Gastroesophageal sphincter (tissue), 4 donors: ENCODE measurements at regions not wholly inside any gene's neighbourhood (a gene's known extent, or its start where the extent isn't known, plus 50 kb on each side); places are given as distances from the start of the nearest gene placed in this dataset.

Experiments used
- ATAC-seq: fragments of 150-250 bp; one replicate; pipeline ENCODE4 v1.9.1; 2016; ENCODE audit warnings: mild to moderate bottlenecking, moderate library complexity
- H3K27ac ChIP-seq, 4 donors: fragments of 200-600 bp; sonication (generic) in 3 of 4; 1 replicate in 3 of 4; 2 replicates in 1 of 4; pipeline ENCODE4 v1.5.1; 2016 to 2019
- H3K27me3 ChIP-seq: fragments of 200-600 bp; sonication (generic); one replicate; pipeline ENCODE4 v1.5.1; 2019
- H3K36me3 ChIP-seq, 2 donors: fragments of 200-600 bp; sonication (generic); one replicate each; pipeline ENCODE4 v1.5.1; 2019; ENCODE audit warnings: control low read depth in 1 of 2
- H3K4me1 ChIP-seq, 3 donors: fragments of 200-600 bp; sonication (generic); 1 replicate in 2 of 3; 2 replicates in 1 of 3; pipeline ENCODE4 v1.5.1; 2016 to 2019; ENCODE audit warnings: control low read depth in 2 of 3
- H3K4me3 ChIP-seq, 2 donors: fragments of 200-600 bp; sonication (generic); one replicate each; pipeline ENCODE4 v1.5.1; 2019; ENCODE audit warnings: mild to moderate bottlenecking in 1 of 2, moderate library complexity in 1 of 2
- H3K9me3 ChIP-seq, 3 donors: fragments of 200-600 bp; sonication (generic); one replicate each; pipeline ENCODE4 v1.5.1; 2017 to 2019; ENCODE audit warnings: control low read depth in 2 of 3
- EP300 ChIP-seq: sonication (generic); formaldehyde crosslinking; IDR thresholded peaks from one replicate; pipeline ENCODE4 v1.6.1; 2017; ENCODE audit warnings: antibody characterized with exemption, mild to moderate bottlenecking
- POLR2A ChIP-seq, 2 donors: fragments of 450-650 bp; IDR thresholded peaks; one replicate each; pipeline ENCODE4 v1.6.1; 2017; ENCODE audit warnings: antibody characterized with exemption in 2 of 2, mild to moderate bottlenecking in 2 of 2, moderate library complexity in 1 of 2
- POLR2AphosphoS5 ChIP-seq: sonication (generic); formaldehyde crosslinking; IDR thresholded peaks from one replicate; pipeline ENCODE4 v1.6.1; 2017; ENCODE audit warnings: antibody characterized with exemption
- WGBS, 2 donors: methylation state at CpG; one replicate each; pipeline ENCODE4 v1.1.5; 2018; ENCODE audit warnings: low coverage in 1 of 2; 5-methylcytosine and 5-hydroxymethylcytosine counted together
- TF ChIP-seq, protein P1 (sequence below), 4 experiments: fragments of 200-600 bp in 2 of 4; fragments of 450-650 bp in 2 of 4; sonication (generic) in 1 of 4; IDR thresholded peaks; one replicate each; pipeline ENCODE4 v1.5.1; 2017 to 2019; ENCODE audit warnings: antibody characterized with exemption in 4 of 4, mild to moderate bottlenecking in 2 of 4, moderate library complexity in 2 of 4

DNA sequence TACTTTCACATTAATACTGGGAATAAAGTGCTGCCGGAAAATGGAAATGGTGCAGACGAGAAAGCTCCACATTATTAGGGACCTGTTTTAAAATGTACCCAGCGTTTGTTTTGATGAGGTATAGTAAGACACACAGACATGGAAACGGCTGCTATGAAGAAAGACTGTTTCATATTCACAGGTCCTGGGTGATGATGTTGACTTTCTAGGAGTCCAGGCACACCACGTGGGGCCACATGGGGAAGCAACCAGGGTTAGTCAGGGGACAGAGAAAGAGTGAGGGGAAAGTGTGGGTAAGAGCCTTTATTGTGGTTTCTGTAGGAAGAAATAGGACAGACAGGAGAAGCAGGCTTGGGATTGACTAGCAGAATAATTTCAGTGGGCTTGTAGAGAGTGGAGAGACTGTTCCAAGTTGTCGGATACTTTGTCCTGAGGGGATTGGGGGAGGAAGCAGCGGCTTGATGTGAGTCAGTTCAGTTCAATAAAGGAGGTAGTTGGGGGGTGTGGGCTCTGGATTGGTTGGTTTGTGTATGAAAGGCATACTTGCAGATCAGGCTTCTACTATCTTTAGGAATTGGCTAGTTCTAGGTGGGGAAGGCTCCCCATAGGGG lies 112.0 kb upstream of the MCHR2 start:
- H3K27me3 ChIP-seq: peaks cover 29% of the 10 kb centered on the region
- no peak overlapping the region for H3K4me3 ChIP-seq
- H3K9me3 ChIP-seq: no peaks in the 10 kb centered on the region
- ATAC-seq: no peak
- H3K4me1 ChIP-seq: no peaks in the 10 kb centered on the region
- TF ChIP-seq EP300 (no peak), POLR2A (IDR thresholded peaks at IDR 0.05) (no peak), POLR2AphosphoS5 (no peak)
- TF ChIP-seq, protein P1, sequence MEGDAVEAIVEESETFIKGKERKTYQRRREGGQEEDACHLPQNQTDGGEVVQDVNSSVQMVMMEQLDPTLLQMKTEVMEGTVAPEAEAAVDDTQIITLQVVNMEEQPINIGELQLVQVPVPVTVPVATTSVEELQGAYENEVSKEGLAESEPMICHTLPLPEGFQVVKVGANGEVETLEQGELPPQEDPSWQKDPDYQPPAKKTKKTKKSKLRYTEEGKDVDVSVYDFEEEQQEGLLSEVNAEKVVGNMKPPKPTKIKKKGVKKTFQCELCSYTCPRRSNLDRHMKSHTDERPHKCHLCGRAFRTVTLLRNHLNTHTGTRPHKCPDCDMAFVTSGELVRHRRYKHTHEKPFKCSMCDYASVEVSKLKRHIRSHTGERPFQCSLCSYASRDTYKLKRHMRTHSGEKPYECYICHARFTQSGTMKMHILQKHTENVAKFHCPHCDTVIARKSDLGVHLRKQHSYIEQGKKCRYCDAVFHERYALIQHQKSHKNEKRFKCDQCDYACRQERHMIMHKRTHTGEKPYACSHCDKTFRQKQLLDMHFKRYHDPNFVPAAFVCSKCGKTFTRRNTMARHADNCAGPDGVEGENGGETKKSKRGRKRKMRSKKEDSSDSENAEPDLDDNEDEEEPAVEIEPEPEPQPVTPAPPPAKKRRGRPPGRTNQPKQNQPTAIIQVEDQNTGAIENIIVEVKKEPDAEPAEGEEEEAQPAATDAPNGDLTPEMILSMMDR (IDR thresholded peaks at IDR 0.05): no peak
- no peak overlapping the region for H3K27ac ChIP-seq
- H3K36me3 ChIP-seq: no peaks in the 10 kb centered on the region
- 56 to 57% methylated on average over 6 to 7 of the region's 7 CpGs for WGBS, 2 donors

DNA sequence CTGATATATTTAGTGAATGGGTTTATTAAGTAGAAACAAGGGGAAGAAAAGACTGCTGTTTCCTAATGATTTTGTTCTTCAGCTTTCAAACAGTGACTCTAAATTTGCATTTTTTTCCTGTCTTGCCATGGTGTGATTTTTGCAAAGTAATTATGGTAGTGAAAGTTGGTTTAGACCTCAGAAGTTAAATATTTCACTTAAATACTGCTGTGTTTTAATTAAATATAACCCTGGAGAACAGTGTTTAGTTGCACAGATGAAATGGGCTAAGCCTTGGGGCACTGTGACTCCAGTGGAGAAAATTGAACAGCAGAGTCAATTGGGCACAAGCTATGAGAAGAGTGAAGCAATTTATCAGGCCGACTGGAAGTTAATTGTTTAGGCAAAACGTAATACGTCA lies 111.1 kb upstream of the MCHR2 start:
- H3K9me3 ChIP-seq: no peaks in the 10 kb centered on the region
- peaks cover 29% of the 10 kb centered on the region for H3K27me3 ChIP-seq
- 36 to 62% methylated on average over 3 of the region's 3 CpGs for WGBS, 2 donors
- no peak overlapping the region for H3K27ac ChIP-seq
- no peak for ATAC-seq
- TF ChIP-seq POLR2A (IDR thresholded peaks at IDR 0.05) (no peak), EP300 (no peak), POLR2AphosphoS5 (no peak)
- TF ChIP-seq, protein P1 (IDR thresholded peaks at IDR 0.05): no peak
- H3K36me3 ChIP-seq: no peaks in the 10 kb centered on the region
- H3K4me1 ChIP-seq: no peaks in the 10 kb centered on the region
- no peak overlapping the region for H3K4me3 ChIP-seq

DNA sequence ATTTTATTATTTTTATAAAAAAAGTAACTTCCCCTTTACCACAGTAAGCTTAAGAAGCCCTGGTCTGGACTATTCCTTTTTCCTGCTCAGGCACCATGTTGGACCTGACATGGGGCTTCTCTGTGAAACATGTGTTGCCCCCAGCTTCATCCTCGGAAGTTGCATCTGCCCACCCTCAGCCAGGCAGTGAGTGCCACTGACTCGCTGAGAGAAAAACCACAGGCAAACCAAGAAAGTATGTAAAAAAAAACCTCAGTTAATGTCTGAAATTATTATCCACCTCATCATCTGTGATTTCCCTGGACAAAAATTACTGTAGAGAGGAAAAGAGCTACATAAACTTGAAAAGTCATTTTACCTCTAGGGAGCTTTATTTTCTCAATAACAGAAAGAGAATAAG lies 109.9 kb upstream of the MCHR2 start:
- 83% methylated on average over 2 of the region's 2 CpGs; no CpG with 5 or more reads in 1 of the 2 donors for WGBS, 2 donors
- Histone ChIP-seq H3K27me3 (peaks cover 25% of the 10 kb centered on the region), H3K9me3 (no peaks in the 10 kb centered on the region), H3K4me1 (no peaks in the 10 kb centered on the region), H3K27ac (no peak overlapping the region), H3K36me3 (no peaks in the 10 kb centered on the region), H3K4me3 (no peak overlapping the region)
- no peak for ATAC-seq
- TF ChIP-seq, protein P1 (IDR thresholded peaks at IDR 0.05): no peak
- TF ChIP-seq POLR2A (IDR thresholded peaks at IDR 0.05) (no peak), EP300 (no peak)

DNA sequence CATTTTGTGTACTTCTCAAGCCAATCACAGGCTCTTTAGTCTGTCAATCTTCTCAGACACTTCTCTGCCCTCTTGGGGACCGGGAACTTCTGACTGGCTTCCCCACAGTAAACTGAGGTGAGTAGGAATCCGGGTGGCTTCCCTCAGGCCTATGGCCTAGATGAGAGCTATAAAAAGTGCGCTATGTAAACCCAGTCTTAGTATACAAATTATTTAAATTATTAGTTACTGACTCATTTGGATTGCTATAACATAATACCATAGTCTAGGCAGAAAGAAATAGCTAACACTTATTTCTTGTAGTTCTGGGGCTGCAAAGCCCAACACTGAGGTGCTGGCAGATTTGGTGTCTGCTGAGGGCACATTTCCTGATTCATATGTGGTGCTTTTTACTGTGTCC lies 109.2 kb upstream of the MCHR2 start:
- TF ChIP-seq, protein P1 (IDR thresholded peaks at IDR 0.05): no peak
- TF ChIP-seq EP300 (no peak), POLR2AphosphoS5 (no peak), POLR2A (IDR thresholded peaks at IDR 0.05) (no peak)
- no peak for ATAC-seq
- no peak overlapping the region for H3K4me3 ChIP-seq
- no peaks in the 10 kb centered on the region for H3K36me3 ChIP-seq
- no peaks in the 10 kb centered on the region for H3K4me1 ChIP-seq
- H3K9me3 ChIP-seq: no peaks in the 10 kb centered on the region
- 60% methylated on average over 3 of the region's 3 CpGs; no CpG with 5 or more reads in 1 of the 2 donors for WGBS, 2 donors
- no peak overlapping the region for H3K27ac ChIP-seq
- H3K27me3 ChIP-seq: peaks cover 25% of the 10 kb centered on the region

DNA sequence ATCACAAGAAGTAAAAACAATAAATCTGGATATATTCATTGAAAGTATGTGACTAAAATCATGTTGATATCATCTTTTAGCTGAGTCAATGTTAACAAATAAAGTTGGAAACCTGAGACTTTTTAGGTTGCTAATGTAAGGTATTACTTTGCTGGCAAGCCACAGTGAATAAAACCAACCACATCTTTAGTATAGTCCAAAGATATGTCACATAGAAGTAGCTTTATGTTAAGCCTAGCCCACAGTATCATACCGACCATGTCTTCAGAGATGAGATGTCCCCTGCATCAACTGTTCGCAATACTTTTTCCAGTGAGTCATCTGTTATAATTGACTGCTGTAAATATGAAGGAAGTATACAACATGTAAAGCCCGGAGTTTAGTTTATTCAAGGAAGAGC lies 107.6 kb upstream of the MCHR2 start:
- H3K36me3 ChIP-seq: no peaks in the 10 kb centered on the region
- no peak for ATAC-seq
- H3K27ac ChIP-seq: no peak overlapping the region
- no peak for TF ChIP-seq POLR2AphosphoS5
- no peak for TF ChIP-seq EP300
- TF ChIP-seq, protein P1 (IDR thresholded peaks at IDR 0.05): no peak
- TF ChIP-seq POLR2A (IDR thresholded peaks at IDR 0.05): no peak
- no peak overlapping the region for H3K4me3 ChIP-seq
- WGBS, 2 donors: 48 to 89% methylated on average over 3 of the region's 3 CpGs
- H3K27me3 ChIP-seq: peaks cover 23% of the 10 kb centered on the region
- H3K9me3 ChIP-seq: no peaks in the 10 kb centered on the region
- H3K4me1 ChIP-seq: no peaks in the 10 kb centered on the region
